Tibial artery (tissue), 4 donors: ENCODE measurements at regions not wholly inside any gene's neighbourhood (a gene's known extent, or its start where the extent isn't known, plus 50 kb on each side); places are given as distances from the start of the nearest gene placed in this dataset.

ENCODE experiments used
- DNase-seq, 2 donors: peaks; one replicate each; pipeline ENCODE4 v3.0.0-alpha.2; 2019
- H3K27ac ChIP-seq, 2 donors: fragments of 200-600 bp; sonication (generic) in 1 of 2; 1 replicate in 1 of 2; 2 replicates in 1 of 2; pipeline ENCODE4 v1.5.1; 2018 to 2019; ENCODE audit warnings: mild to moderate bottlenecking in 1 of 2
- H3K27me3 ChIP-seq, 2 donors: fragments of 200-600 bp; sonication (generic) in 1 of 2; one replicate each; pipeline versions ENCODE4 v1.5.1 to v1.6.0; 2016 to 2019
- H3K36me3 ChIP-seq, 3 donors: fragments of 200-600 bp; sonication (generic) in 2 of 3; one replicate each; pipeline ENCODE4 v1.5.1; 2016 to 2019; ENCODE audit warnings: mild to moderate bottlenecking in 2 of 3
- H3K4me1 ChIP-seq, 4 donors: fragments of 200-600 bp; sonication (generic) in 2 of 4; 1 replicate in 3 of 4; 2 replicates in 1 of 4; pipeline ENCODE4 v1.5.1; 2016 to 2019
- H3K4me3 ChIP-seq, 2 donors: fragments of 200-600 bp; sonication (generic) in 1 of 2; 1 replicate in 1 of 2; 2 replicates in 1 of 2; pipeline ENCODE4 v1.5.1; 2018 to 2019; ENCODE audit warnings: mild to moderate bottlenecking in 2 of 2
- H3K9me3 ChIP-seq, 3 donors: fragments of 200-600 bp; sonication (generic) in 1 of 3; one replicate each; pipeline ENCODE4 v1.5.1; 2016 to 2019
- CTCF ChIP-seq, 2 experiments: fragments of 200-600 bp in 1 of 2; fragments of 450-650 bp in 1 of 2; IDR thresholded peaks; one replicate each; pipeline ENCODE4 v1.5.1; 2017 to 2019; ENCODE audit warnings: antibody characterized with exemption in 2 of 2, mild to moderate bottlenecking in 1 of 2, moderate library complexity in 1 of 2
- intact Hi-C: fragments of 100-400 bp; cut with DNase I; formaldehyde crosslinking; loops from one replicate; pipeline ENCODE4 v1.15.0; 2023; ENCODE audit warnings: low total_unique reads

GRCh38 chr4:133513901-133514300, 364.8 kb downstream of the PCDH10 start:
- no peak overlapping the region for H3K27ac ChIP-seq
- no peak for DNase-seq
- H3K27me3 ChIP-seq: no peaks in the 10 kb centered on the region
- TF ChIP-seq CTCF (IDR thresholded peaks at IDR 0.05): no peak
- H3K36me3 ChIP-seq: no peaks in the 10 kb centered on the region
- H3K4me3 ChIP-seq: no peak overlapping the region
- H3K9me3 ChIP-seq: no peaks in the 10 kb centered on the region
- intact Hi-C loops: no loop called here
- no peaks in the 10 kb centered on the region for H3K4me1 ChIP-seq

DNA sequence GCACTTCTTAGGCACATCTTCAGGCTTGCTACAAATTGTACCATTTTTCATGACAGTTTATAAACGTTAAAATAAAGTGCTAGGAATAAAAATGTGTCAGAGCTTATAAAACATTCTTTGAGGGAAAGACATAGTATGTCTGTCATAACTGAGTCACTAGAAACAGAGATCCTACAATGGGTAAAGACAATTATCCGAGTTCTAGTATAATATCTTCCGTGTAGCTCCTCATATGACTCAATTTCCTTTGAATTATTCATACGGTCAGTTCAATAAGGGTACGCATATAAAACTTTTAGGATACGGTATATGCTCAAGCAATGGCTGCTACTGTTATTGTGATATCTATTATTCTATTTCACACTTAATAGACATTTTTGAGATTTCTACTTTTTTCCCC, 349.1 kb downstream of the PCDH10 start:
- no peak for DNase-seq
- H3K4me3 ChIP-seq: no peak overlapping the region
- intact Hi-C loops: no loop called here
- no peak overlapping the region for H3K27ac ChIP-seq
- H3K36me3 ChIP-seq: no peaks in the 10 kb centered on the region
- TF ChIP-seq CTCF (IDR thresholded peaks at IDR 0.05): no peak
- H3K9me3 ChIP-seq: no peaks in the 10 kb centered on the region
- no peaks in the 10 kb centered on the region for H3K27me3 ChIP-seq
- no peaks in the 10 kb centered on the region for H3K4me1 ChIP-seq

DNA sequence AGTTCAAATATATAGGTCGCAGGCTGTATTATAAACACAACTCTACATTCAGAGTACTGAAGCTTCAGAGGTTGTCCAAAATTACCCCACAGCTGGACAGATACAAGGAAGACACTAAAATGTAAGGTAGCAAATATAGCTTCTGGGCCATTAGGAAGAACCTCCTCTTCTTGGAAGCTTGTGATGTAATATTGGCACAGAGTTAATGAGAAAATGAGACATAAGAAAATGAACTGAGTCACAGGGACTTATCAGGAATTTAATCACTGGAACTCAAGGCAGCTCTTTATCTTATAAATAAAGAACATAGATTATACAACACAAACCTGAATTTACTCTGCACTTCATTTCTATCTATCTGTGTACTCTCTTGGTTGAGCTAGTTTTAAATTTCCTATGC, 344.7 kb downstream of the PCDH10 start:
- no peaks in the 10 kb centered on the region for H3K4me1 ChIP-seq
- H3K9me3 ChIP-seq: no peaks in the 10 kb centered on the region
- H3K4me3 ChIP-seq: no peak overlapping the region
- no peak for TF ChIP-seq CTCF (IDR thresholded peaks at IDR 0.05)
- H3K27me3 ChIP-seq: no peaks in the 10 kb centered on the region
- DNase-seq: no peak
- H3K36me3 ChIP-seq: no peaks in the 10 kb centered on the region
- intact Hi-C loops: no loop called here
- H3K27ac ChIP-seq: no peak overlapping the region

- intact Hi-C loops: no loop called here
- H3K4me3 ChIP-seq: no peak overlapping the region
- no peak overlapping the region for H3K27ac ChIP-seq
- no peaks in the 10 kb centered on the region for H3K4me1 ChIP-seq
- DNase-seq: no peak
- TF ChIP-seq CTCF (IDR thresholded peaks at IDR 0.05): no peak
- no peaks in the 10 kb centered on the region for H3K9me3 ChIP-seq
- H3K27me3 ChIP-seq: no peaks in the 10 kb centered on the region
- no peaks in the 10 kb centered on the region for H3K36me3 ChIP-seq
Measured at GRCh38 chr4:133493241-133493640, 344.1 kb downstream of the PCDH10 start.

DNA sequence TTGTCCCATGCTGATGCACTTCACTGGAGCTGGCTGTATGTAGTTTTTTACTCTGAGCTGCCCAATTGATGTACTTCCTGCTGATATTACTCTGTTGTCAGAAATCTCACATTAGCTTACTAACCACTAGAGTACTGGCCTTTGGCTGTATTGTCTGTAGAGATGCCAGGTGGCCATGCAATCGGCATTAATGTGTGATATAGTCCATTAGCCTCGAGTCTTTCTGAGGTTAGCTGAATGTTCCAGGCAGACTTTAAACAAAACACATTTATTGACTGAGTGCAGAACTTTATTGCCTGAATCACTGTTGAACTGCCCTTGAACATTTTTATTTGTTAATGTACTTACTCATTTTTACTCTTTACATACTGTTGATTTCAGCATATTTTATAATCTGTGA, 335.2 kb downstream of the PCDH10 start:
- H3K27ac ChIP-seq: no peak overlapping the region
- H3K36me3 ChIP-seq: no peaks in the 10 kb centered on the region
- no peaks in the 10 kb centered on the region for H3K27me3 ChIP-seq
- intact Hi-C loops: no loop called here
- no peak for TF ChIP-seq CTCF (IDR thresholded peaks at IDR 0.05)
- DNase-seq: no peak
- no peak overlapping the region for H3K4me3 ChIP-seq
- no peaks in the 10 kb centered on the region for H3K9me3 ChIP-seq
- no peaks in the 10 kb centered on the region for H3K4me1 ChIP-seq

DNA sequence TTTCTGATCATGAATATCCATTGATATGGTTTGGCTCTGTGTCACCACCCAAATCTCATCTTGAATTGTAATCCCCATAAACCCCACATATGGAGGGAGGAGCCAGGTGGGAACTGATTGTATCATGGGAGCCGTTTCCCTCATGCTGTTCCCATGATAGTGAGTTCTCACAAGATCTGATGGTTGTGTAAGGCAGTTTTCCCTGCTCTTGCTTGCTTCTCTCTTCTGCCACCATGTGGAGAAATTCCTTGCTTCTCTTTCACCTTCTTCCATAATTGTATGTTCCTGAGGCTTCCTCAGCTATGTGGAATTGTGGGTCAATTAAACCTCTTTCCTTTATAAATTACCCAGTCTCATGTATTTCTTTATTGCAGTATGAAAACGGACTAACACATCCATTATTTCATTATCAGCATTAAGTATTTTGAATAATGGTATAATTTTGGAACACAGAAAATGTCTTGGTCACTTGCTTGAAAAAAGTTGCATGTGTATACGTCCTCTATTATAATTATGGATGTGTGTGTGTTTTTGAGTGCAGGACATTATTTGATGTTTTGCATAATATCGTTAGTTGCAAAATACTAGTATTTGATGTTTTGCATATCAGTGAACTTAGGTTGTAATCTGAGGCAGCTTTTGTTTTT, 334.6 kb downstream of the PCDH10 start:
- no peaks in the 10 kb centered on the region for H3K27me3 ChIP-seq
- intact Hi-C loops: no loop called here
- no peak overlapping the region for H3K4me3 ChIP-seq
- H3K27ac ChIP-seq: no peak overlapping the region
- no peaks in the 10 kb centered on the region for H3K9me3 ChIP-seq
- H3K4me1 ChIP-seq: no peaks in the 10 kb centered on the region
- peak in 1 of 2 experiments; percentile 37 for TF ChIP-seq CTCF (IDR thresholded peaks at IDR 0.05)
- no peaks in the 10 kb centered on the region for H3K36me3 ChIP-seq
- DNase-seq: no peak
